GM23248 (cell line): ENCODE measurements at regions not wholly inside any gene's neighbourhood (a gene's known extent, or its start where the extent isn't known, plus 50 kb on each side); places are given as distances from the start of the nearest gene placed in this dataset.
"Not testable (repeated sequence)": the region's sequence is repeated elsewhere in the genome, so short reads cannot be mapped to it uniquely, and the experiment has no call there.

ENCODE experiments used
- DNase-seq: peaks from one replicate; pipeline ENCODE4 v3.0.0-alpha.2; 2015
- H2AFZ ChIP-seq: fragments of 200-600 bp; sonication (generic); 2 replicates; pipeline ENCODE4 v1.6.1; 2016; ENCODE audit warnings: antibody characterized with exemption
- H3F3A ChIP-seq: fragments of 200-600 bp; sonication (generic); 2 replicates; pipeline ENCODE4 v1.6.1; 2016; ENCODE audit warnings: mild to moderate bottlenecking, antibody characterized with exemption, mixed run types; ENCODE audit not compliant: insufficient read depth
- H3K27ac ChIP-seq: fragments of 200-600 bp; sonication (generic); 2 replicates; pipeline ENCODE4 v1.5.1; 2016; ENCODE audit warnings: mild to moderate bottlenecking
- H3K27me3 ChIP-seq: fragments of 200-600 bp; sonication (generic); replicated peaks from 2 replicates; pipeline ENCODE4 v1.6.1; 2016; ENCODE audit warnings: mild to moderate bottlenecking; ENCODE audit not compliant: insufficient read depth
- H3K36me3 ChIP-seq: fragments of 200-600 bp; sonication (generic); 2 replicates; pipeline ENCODE4 v1.6.1; 2016; ENCODE audit warnings: low read depth, mild to moderate bottlenecking
- H3K4me1 ChIP-seq: fragments of 200-600 bp; sonication (generic); 2 replicates; pipeline ENCODE4 v1.6.1; 2016; ENCODE audit warnings: mild to moderate bottlenecking; ENCODE audit not compliant: insufficient read depth
- H3K4me2 ChIP-seq: fragments of 200-600 bp; sonication (generic); one replicate; pipeline ENCODE4 v1.6.1; 2016; ENCODE audit warnings: mild to moderate bottlenecking; ENCODE audit not compliant: unreplicated experiment
- H3K4me3 ChIP-seq: fragments of 200-600 bp; sonication (generic); 2 replicates; pipeline ENCODE4 v1.5.1; 2016; ENCODE audit warnings: mild to moderate bottlenecking
- H3K79me2 ChIP-seq: fragments of 200-600 bp; sonication (generic); 2 replicates; pipeline ENCODE4 v1.6.1; 2016; ENCODE audit warnings: mild to moderate bottlenecking; ENCODE audit not compliant: insufficient read depth
- H3K9ac ChIP-seq: fragments of 200-600 bp; sonication (generic); 2 replicates; pipeline ENCODE4 v1.6.1; 2016; ENCODE audit warnings: mild to moderate bottlenecking
- H3K9me2 ChIP-seq: fragments of 200-600 bp; sonication (generic); 2 replicates; pipeline ENCODE4 v1.6.1; 2016; ENCODE audit warnings: mixed run types, mild to moderate bottlenecking, moderate library complexity; ENCODE audit not compliant: insufficient read depth
- H3K9me3 ChIP-seq: fragments of 200-600 bp; sonication (generic); one replicate; pipeline ENCODE4 v1.6.1; 2017; ENCODE audit warnings: low read depth
- H4K20me1 ChIP-seq: fragments of 200-600 bp; sonication (generic); 2 replicates; pipeline ENCODE4 v1.6.0; 2016; ENCODE audit not compliant: insufficient read depth
- WGBS, 2 experiments: methylation state at CpG; one replicate each; pipeline ENCODE4 v1.1.6; 2015 to 2017; ENCODE audit warnings: low lambda C conversion rate in 2 of 2, low coverage in 1 of 2; ENCODE audit errors: missing lambda C conversion rate in 2 of 2; 5-methylcytosine and 5-hydroxymethylcytosine counted together
- in situ Hi-C: fragments of 300-500 bp; cut with MboI; formaldehyde crosslinking; loops from 2 replicates; pipeline ENCODE4 v1.15.0; 2020

DNA sequence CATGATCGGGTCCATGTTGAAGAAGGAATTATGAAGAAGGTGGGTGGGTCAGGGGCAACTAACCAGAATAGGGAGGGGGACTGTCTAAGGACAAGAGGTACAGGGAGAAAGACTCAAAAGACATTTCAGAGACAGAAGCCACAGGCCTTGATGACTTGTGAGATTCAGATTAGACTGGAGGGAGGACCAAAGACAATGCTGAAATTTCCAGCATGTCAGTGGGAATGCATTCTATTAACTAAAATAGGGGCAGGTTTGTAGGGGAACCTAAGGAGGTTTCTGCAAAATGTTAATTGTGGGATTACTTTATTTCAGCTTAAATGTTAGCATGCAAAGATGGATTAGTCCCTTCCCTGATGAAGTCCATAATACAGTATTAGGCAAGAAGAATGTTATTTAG is 141.6 kb upstream of the NBPF26 start:
- H3K36me3 ChIP-seq, H3K9me3 ChIP-seq, H3K27me3 ChIP-seq, H3K9ac ChIP-seq, in situ Hi-C loops, H2AFZ ChIP-seq, H3K9me2 ChIP-seq, H3K27ac ChIP-seq, DNase-seq, H4K20me1 ChIP-seq, H3K4me1 ChIP-seq, H3F3A ChIP-seq, H3K4me3 ChIP-seq, H3K79me2 ChIP-seq, H3K4me2 ChIP-seq: not testable (repeated sequence)
- no CpG with 5 or more reads among the region's 1 CpG for WGBS, 2 experiments

DNA sequence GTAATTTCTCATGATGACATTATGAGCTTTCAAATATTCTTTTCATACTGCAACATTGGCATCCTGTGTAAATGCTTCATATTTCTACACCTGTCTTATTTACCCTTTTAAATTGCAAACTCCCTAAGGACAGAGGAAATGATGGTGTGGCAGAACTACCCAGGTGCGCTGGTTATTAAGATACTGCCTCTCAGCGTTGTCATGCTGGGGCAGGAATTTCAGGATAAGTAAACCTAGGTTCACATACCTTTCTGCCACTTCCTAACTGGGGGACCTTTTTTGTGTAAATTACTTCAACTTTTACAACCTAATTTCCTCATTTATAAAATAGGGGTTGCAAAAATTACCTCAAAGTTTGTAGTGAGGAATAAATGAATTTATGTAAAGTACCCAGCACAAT is 137.7 kb upstream of the NBPF26 start:
- in situ Hi-C loops = not testable (repeated sequence)

GRCh38 chr1:120588811-120589210 is 134.9 kb upstream of the NBPF26 start:
- DNase-seq, H3K9ac ChIP-seq, in situ Hi-C loops, H3K4me2 ChIP-seq, H3K9me3 ChIP-seq, H3K4me3 ChIP-seq, H3K27me3 ChIP-seq, H3K79me2 ChIP-seq, H3K9me2 ChIP-seq, H3K27ac ChIP-seq, H4K20me1 ChIP-seq, H3F3A ChIP-seq, H3K36me3 ChIP-seq, H3K4me1 ChIP-seq, H2AFZ ChIP-seq: not testable (repeated sequence)
- WGBS, 2 experiments = no CpG with 5 or more reads among the region's 1 CpG

More for the DNA sequence above, 137.7 kb upstream of the NBPF26 start:
- H2AFZ ChIP-seq, H3K4me1 ChIP-seq, H3K79me2 ChIP-seq, H3K4me3 ChIP-seq, H3K36me3 ChIP-seq, DNase-seq, H3K4me2 ChIP-seq, H3K27ac ChIP-seq, H3K9me3 ChIP-seq, H3K27me3 ChIP-seq, H4K20me1 ChIP-seq, H3K9me2 ChIP-seq, H3F3A ChIP-seq, H3K9ac ChIP-seq: not testable (repeated sequence)
- no CpG with 5 or more reads among the region's 2 CpGs for WGBS, 2 experiments

DNA sequence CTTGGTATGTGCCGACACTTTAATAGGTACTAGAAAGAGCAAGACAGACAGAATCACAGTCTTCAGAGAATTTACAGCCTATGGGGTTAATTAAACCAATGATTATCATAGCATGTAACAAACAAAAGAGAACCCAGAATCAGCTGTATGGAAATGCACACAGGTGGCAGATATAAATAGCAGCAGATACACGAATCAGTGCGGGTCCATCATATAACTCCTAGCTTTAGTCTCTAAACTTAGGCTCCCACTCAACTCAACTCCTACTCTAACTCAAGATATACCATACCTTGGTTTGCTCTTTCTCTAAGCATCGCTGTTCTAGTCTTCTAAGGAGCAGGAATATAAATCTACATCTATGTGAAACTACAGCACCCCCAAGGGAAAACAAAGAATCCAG is 132.0 kb upstream of the NBPF26 start:
- H3K9me2 ChIP-seq, H3K27ac ChIP-seq, H3K9ac ChIP-seq, H3K79me2 ChIP-seq, in situ Hi-C loops, H2AFZ ChIP-seq, H3K4me3 ChIP-seq, H4K20me1 ChIP-seq, H3K4me2 ChIP-seq, H3F3A ChIP-seq, H3K9me3 ChIP-seq, H3K27me3 ChIP-seq, H3K4me1 ChIP-seq, H3K36me3 ChIP-seq, DNase-seq: not testable (repeated sequence)
- WGBS, 2 experiments = 83 to 100% methylated on average over 2 to 3 of the region's 4 CpGs

DNA sequence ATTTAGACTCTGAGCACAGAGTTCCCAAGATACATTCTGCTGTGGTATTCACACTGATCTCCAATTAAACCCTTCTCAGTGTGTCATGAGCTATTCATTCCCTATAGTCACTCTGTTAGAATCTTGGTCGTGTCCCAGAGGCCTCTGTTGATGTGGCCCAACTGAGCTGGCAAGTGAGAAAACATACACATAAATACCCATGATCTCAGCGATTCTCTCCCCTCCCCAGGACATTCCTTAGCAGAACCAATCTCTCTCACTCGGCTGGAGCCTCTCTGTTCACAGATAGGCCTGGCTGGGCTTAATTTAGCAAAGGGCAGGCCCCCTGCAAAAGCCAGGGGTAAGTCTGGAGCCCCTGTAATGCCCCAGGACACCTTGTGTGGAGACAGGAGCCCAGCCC is 130.8 kb upstream of the NBPF26 start:
- H3K9me3 ChIP-seq, H3F3A ChIP-seq, in situ Hi-C loops, H3K4me2 ChIP-seq, H3K27me3 ChIP-seq, H3K4me1 ChIP-seq, H3K79me2 ChIP-seq, DNase-seq, H4K20me1 ChIP-seq, H3K9ac ChIP-seq, H3K36me3 ChIP-seq, H3K27ac ChIP-seq, H3K4me3 ChIP-seq, H2AFZ ChIP-seq, H3K9me2 ChIP-seq: not testable (repeated sequence)
- WGBS, 2 experiments = no CpG with 5 or more reads among the region's 3 CpGs

GRCh38 chr1:120593648-120594047 is 130.1 kb upstream of the NBPF26 start:
- H4K20me1 ChIP-seq = not testable (repeated sequence)

GRCh38 chr1:120598331-120598951 is 125.3 kb upstream of the NBPF26 start:
- H3K27me3 ChIP-seq, H3K9me3 ChIP-seq, in situ Hi-C loops, DNase-seq, H3K79me2 ChIP-seq, H4K20me1 ChIP-seq, H2AFZ ChIP-seq, H3K4me2 ChIP-seq, H3K4me3 ChIP-seq, H3F3A ChIP-seq, H3K9ac ChIP-seq, H3K36me3 ChIP-seq, H3K9me2 ChIP-seq, H3K27ac ChIP-seq, H3K4me1 ChIP-seq: not testable (repeated sequence)
- WGBS, 2 experiments = no CpG with 5 or more reads among the region's 4 CpGs

More at GRCh38 chr1:120593648-120594047, 130.1 kb upstream of the NBPF26 start:
- H3K9me3 ChIP-seq, H2AFZ ChIP-seq, H3F3A ChIP-seq, H3K27me3 ChIP-seq, DNase-seq, H3K4me3 ChIP-seq, H3K9me2 ChIP-seq, H3K4me1 ChIP-seq, in situ Hi-C loops, H3K4me2 ChIP-seq, H3K36me3 ChIP-seq, H3K9ac ChIP-seq, H3K79me2 ChIP-seq, H3K27ac ChIP-seq: not testable (repeated sequence)
- WGBS, 2 experiments = no CpG with 5 or more reads among the region's 2 CpGs

DNA sequence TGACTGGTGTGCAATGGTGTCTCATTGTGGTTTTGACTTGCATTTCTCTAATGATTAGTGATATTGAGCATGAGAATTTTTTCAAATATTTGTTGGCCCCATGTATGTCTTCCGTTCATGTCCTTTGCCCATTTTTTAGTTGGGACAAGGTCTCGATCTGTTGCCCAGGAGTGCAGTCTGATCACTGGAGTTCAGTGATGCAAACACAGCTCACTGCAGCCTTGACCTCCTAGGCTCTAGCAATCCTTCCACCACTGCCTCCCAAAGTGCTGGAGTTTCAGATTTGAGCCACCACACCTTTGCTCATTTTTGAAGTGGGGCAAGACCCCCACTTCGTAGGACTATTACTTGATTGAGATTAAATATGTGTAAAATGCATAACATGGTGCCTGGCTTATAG is 124.2 kb upstream of the NBPF26 start:
- H2AFZ ChIP-seq, H3K9me2 ChIP-seq, H3F3A ChIP-seq, H3K4me2 ChIP-seq, H3K27me3 ChIP-seq, H3K9me3 ChIP-seq, H3K79me2 ChIP-seq, H3K36me3 ChIP-seq, H4K20me1 ChIP-seq, H3K27ac ChIP-seq, H3K4me1 ChIP-seq, DNase-seq, H3K9ac ChIP-seq, H3K4me3 ChIP-seq, in situ Hi-C loops: not testable (repeated sequence)
- WGBS, 2 experiments = no CpG with 5 or more reads among the region's 3 CpGs
